ENCODE measurements at regions not wholly inside any gene's neighbourhood (a gene's known extent, or its start where the extent isn't known, plus 50 kb on each side); places are given as distances from the start of the nearest gene placed in this dataset.

- H3K36me3 ChIP-seq (ENCODE audit: control insufficient read depth, low read depth, low read length), result no peaks in the 10 kb centered on the region
- H3K9ac ChIP-seq (ENCODE audit: low read length), result no peak overlapping the region
- no peak overlapping the region for H3K4me3 ChIP-seq (ENCODE audit: low read length)
- H3K4me1 ChIP-seq (ENCODE audit: control insufficient read depth, low read depth, low read length), result no peaks in the 10 kb centered on the region
- no peak overlapping the region for H3K27ac ChIP-seq (ENCODE audit: low read length)
- H3K9me3 ChIP-seq (ENCODE audit: control insufficient read depth, low read depth, low read length), result no peaks in the 10 kb centered on the region
- no peaks in the 10 kb centered on the region for H3K27me3 ChIP-seq (ENCODE audit: control insufficient read depth, insufficient read depth, low read length)
These were observed 482.5 kb downstream of the PABPC4L start for GRCh38 chr4:133719098-133719497.

GRCh38 chr4:133714211-133714610, 487.4 kb downstream of the PABPC4L start:
- Histone ChIP-seq H3K27me3 (ENCODE audit: control insufficient read depth, insufficient read depth, low read length) (no peaks in the 10 kb centered on the region), H3K4me3 (ENCODE audit: low read length) (no peak overlapping the region), H3K36me3 (ENCODE audit: control insufficient read depth, low read depth, low read length) (no peaks in the 10 kb centered on the region), H3K9me3 (ENCODE audit: control insufficient read depth, low read depth, low read length) (no peaks in the 10 kb centered on the region), H3K4me1 (ENCODE audit: control insufficient read depth, low read depth, low read length) (no peaks in the 10 kb centered on the region), H3K9ac (ENCODE audit: low read length) (no peak overlapping the region), H3K27ac (ENCODE audit: low read length) (no peak overlapping the region)

GRCh38 chr4:133713340-133713739, 488.2 kb downstream of the PABPC4L start:
- Histone ChIP-seq H3K27me3 (ENCODE audit: control insufficient read depth, insufficient read depth, low read length) (no peaks in the 10 kb centered on the region), H3K4me1 (ENCODE audit: control insufficient read depth, low read depth, low read length) (no peaks in the 10 kb centered on the region), H3K9ac (ENCODE audit: low read length) (no peak overlapping the region), H3K36me3 (ENCODE audit: control insufficient read depth, low read depth, low read length) (no peaks in the 10 kb centered on the region), H3K4me3 (ENCODE audit: low read length) (no peak overlapping the region), H3K27ac (ENCODE audit: low read length) (no peak overlapping the region), H3K9me3 (ENCODE audit: control insufficient read depth, low read depth, low read length) (no peaks in the 10 kb centered on the region)

GRCh38 chr4:133711817-133712216, 489.8 kb downstream of the PABPC4L start:
- Histone ChIP-seq H3K27ac (ENCODE audit: low read length) (no peak overlapping the region), H3K4me1 (ENCODE audit: control insufficient read depth, low read depth, low read length) (no peaks in the 10 kb centered on the region), H3K36me3 (ENCODE audit: control insufficient read depth, low read depth, low read length) (no peaks in the 10 kb centered on the region), H3K4me3 (ENCODE audit: low read length) (no peak overlapping the region), H3K9ac (ENCODE audit: low read length) (no peak overlapping the region), H3K9me3 (ENCODE audit: control insufficient read depth, low read depth, low read length) (no peaks in the 10 kb centered on the region), H3K27me3 (ENCODE audit: control insufficient read depth, insufficient read depth, low read length) (no peaks in the 10 kb centered on the region)

GRCh38 chr4:133694416-133694815, 507.2 kb downstream of the PABPC4L start:
- Histone ChIP-seq H3K27me3 (ENCODE audit: control insufficient read depth, insufficient read depth, low read length) (no peaks in the 10 kb centered on the region), H3K9ac (ENCODE audit: low read length) (no peak overlapping the region), H3K4me3 (ENCODE audit: low read length) (no peak overlapping the region), H3K9me3 (ENCODE audit: control insufficient read depth, low read depth, low read length) (no peaks in the 10 kb centered on the region), H3K4me1 (ENCODE audit: control insufficient read depth, low read depth, low read length) (no peaks in the 10 kb centered on the region), H3K36me3 (ENCODE audit: control insufficient read depth, low read depth, low read length) (no peaks in the 10 kb centered on the region), H3K27ac (ENCODE audit: low read length) (no peak overlapping the region)

- Histone ChIP-seq H3K27ac (ENCODE audit: low read length) (no peak overlapping the region), H3K36me3 (ENCODE audit: control insufficient read depth, low read depth, low read length) (no peaks in the 10 kb centered on the region), H3K9me3 (ENCODE audit: control insufficient read depth, low read depth, low read length) (no peaks in the 10 kb centered on the region), H3K9ac (ENCODE audit: low read length) (no peak overlapping the region), H3K27me3 (ENCODE audit: control insufficient read depth, insufficient read depth, low read length) (no peaks in the 10 kb centered on the region), H3K4me3 (ENCODE audit: low read length) (no peak overlapping the region), H3K4me1 (ENCODE audit: control insufficient read depth, low read depth, low read length) (no peaks in the 10 kb centered on the region)
These were observed 517.6 kb downstream of the PABPC4L start for GRCh38 chr4:133683967-133684366.

GRCh38 chr4:133668061-133668851, 519.2 kb downstream of the PCDH10 start:
- Histone ChIP-seq H3K4me1 (ENCODE audit: control insufficient read depth, low read depth, low read length) (peaks cover 10% of the 10 kb centered on the region), H3K27me3 (ENCODE audit: control insufficient read depth, insufficient read depth, low read length) (no peaks in the 10 kb centered on the region), H3K9ac (ENCODE audit: low read length) (no peak overlapping the region), H3K27ac (ENCODE audit: low read length) (no peak overlapping the region), H3K9me3 (ENCODE audit: control insufficient read depth, low read depth, low read length) (no peaks in the 10 kb centered on the region), H3K4me3 (ENCODE audit: low read length) (no peak overlapping the region), H3K36me3 (ENCODE audit: control insufficient read depth, low read depth, low read length) (no peaks in the 10 kb centered on the region)

GRCh38 chr4:133647206-133647605, 498.1 kb downstream of the PCDH10 start:
- Histone ChIP-seq H3K9ac (ENCODE audit: low read length) (no peak overlapping the region), H3K4me3 (ENCODE audit: low read length) (no peak overlapping the region), H3K27ac (ENCODE audit: low read length) (no peak overlapping the region), H3K27me3 (ENCODE audit: control insufficient read depth, insufficient read depth, low read length) (no peaks in the 10 kb centered on the region), H3K36me3 (ENCODE audit: control insufficient read depth, low read depth, low read length) (no peaks in the 10 kb centered on the region), H3K9me3 (ENCODE audit: control insufficient read depth, low read depth, low read length) (no peaks in the 10 kb centered on the region), H3K4me1 (ENCODE audit: control insufficient read depth, low read depth, low read length) (no peaks in the 10 kb centered on the region)

GRCh38 chr4:133641191-133641590, 492.1 kb downstream of the PCDH10 start:
- Histone ChIP-seq H3K9ac (ENCODE audit: low read length) (no peak overlapping the region), H3K9me3 (ENCODE audit: control insufficient read depth, low read depth, low read length) (no peaks in the 10 kb centered on the region), H3K27ac (ENCODE audit: low read length) (no peak overlapping the region), H3K4me1 (ENCODE audit: control insufficient read depth, low read depth, low read length) (peaks cover 7% of the 10 kb centered on the region), H3K27me3 (ENCODE audit: control insufficient read depth, insufficient read depth, low read length) (no peaks in the 10 kb centered on the region), H3K36me3 (ENCODE audit: control insufficient read depth, low read depth, low read length) (no peaks in the 10 kb centered on the region), H3K4me3 (ENCODE audit: low read length) (no peak overlapping the region)

GRCh38 chr4:133638751-133639150, 489.7 kb downstream of the PCDH10 start:
- H3K9me3 ChIP-seq (ENCODE audit: control insufficient read depth, low read depth, low read length), result no peaks in the 10 kb centered on the region
- H3K4me3 ChIP-seq (ENCODE audit: low read length), result no peak overlapping the region
- H3K9ac ChIP-seq (ENCODE audit: low read length), result no peak overlapping the region
- no peaks in the 10 kb centered on the region for H3K36me3 ChIP-seq (ENCODE audit: control insufficient read depth, low read depth, low read length)
- no peak overlapping the region for H3K27ac ChIP-seq (ENCODE audit: low read length)
- peaks cover 7% of the 10 kb centered on the region for H3K4me1 ChIP-seq (ENCODE audit: control insufficient read depth, low read depth, low read length)
- no peaks in the 10 kb centered on the region for H3K27me3 ChIP-seq (ENCODE audit: control insufficient read depth, insufficient read depth, low read length)

GRCh38 chr4:133637161-133637560, 488.1 kb downstream of the PCDH10 start:
- Histone ChIP-seq H3K4me3 (ENCODE audit: low read length) (no peak overlapping the region), H3K27me3 (ENCODE audit: control insufficient read depth, insufficient read depth, low read length) (no peaks in the 10 kb centered on the region), H3K27ac (ENCODE audit: low read length) (no peak overlapping the region), H3K4me1 (ENCODE audit: control insufficient read depth, low read depth, low read length) (peaks cover 7% of the 10 kb centered on the region), H3K36me3 (ENCODE audit: control insufficient read depth, low read depth, low read length) (no peaks in the 10 kb centered on the region), H3K9ac (ENCODE audit: low read length) (no peak overlapping the region), H3K9me3 (ENCODE audit: control insufficient read depth, low read depth, low read length) (no peaks in the 10 kb centered on the region)

GRCh38 chr4:133624744-133625143, 475.6 kb downstream of the PCDH10 start:
- Histone ChIP-seq H3K9ac (ENCODE audit: low read length) (no peak overlapping the region), H3K9me3 (ENCODE audit: control insufficient read depth, low read depth, low read length) (no peaks in the 10 kb centered on the region), H3K4me1 (ENCODE audit: control insufficient read depth, low read depth, low read length) (peaks cover 13% of the 10 kb centered on the region), H3K36me3 (ENCODE audit: control insufficient read depth, low read depth, low read length) (no peaks in the 10 kb centered on the region), H3K27ac (ENCODE audit: low read length) (no peak overlapping the region), H3K27me3 (ENCODE audit: control insufficient read depth, insufficient read depth, low read length) (no peaks in the 10 kb centered on the region), H3K4me3 (ENCODE audit: low read length) (no peak overlapping the region)

Data from iPS-18a (cell line).